ENCODE measurements at regions not wholly inside any gene's neighbourhood (a gene's known extent, or its start where the extent isn't known, plus 50 kb on each side); places are given as distances from the start of the nearest gene placed in this dataset.

DNA sequence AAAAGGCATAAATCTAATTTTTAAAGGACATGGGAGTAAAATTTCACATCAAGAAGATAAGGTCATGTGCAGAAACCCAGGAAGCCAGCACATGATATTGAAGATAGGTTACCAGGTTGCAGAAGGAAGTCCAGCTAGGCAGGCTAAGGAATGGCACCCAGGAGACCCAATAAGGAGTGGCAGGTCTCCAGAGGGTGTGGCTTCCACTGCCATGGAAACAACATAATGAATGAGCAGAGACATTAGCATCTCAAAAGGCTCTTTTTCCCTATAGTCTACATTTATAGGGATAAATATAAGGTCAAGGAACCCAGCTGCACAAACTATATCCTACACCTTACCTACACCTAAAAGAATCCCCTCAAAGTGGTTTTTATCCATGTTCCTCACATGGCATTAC is 275.9 kb downstream of the RPS29 start:
- no peak for DNase-seq (ENCODE audit: low read depth)
- H3K4me3 ChIP-seq (ENCODE audit: low read length): no peak overlapping the region
- TF ChIP-seq, protein P1, sequence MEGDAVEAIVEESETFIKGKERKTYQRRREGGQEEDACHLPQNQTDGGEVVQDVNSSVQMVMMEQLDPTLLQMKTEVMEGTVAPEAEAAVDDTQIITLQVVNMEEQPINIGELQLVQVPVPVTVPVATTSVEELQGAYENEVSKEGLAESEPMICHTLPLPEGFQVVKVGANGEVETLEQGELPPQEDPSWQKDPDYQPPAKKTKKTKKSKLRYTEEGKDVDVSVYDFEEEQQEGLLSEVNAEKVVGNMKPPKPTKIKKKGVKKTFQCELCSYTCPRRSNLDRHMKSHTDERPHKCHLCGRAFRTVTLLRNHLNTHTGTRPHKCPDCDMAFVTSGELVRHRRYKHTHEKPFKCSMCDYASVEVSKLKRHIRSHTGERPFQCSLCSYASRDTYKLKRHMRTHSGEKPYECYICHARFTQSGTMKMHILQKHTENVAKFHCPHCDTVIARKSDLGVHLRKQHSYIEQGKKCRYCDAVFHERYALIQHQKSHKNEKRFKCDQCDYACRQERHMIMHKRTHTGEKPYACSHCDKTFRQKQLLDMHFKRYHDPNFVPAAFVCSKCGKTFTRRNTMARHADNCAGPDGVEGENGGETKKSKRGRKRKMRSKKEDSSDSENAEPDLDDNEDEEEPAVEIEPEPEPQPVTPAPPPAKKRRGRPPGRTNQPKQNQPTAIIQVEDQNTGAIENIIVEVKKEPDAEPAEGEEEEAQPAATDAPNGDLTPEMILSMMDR (conservative IDR thresholded peaks at IDR 0.05; ENCODE audit: low read length): no peak

DNA sequence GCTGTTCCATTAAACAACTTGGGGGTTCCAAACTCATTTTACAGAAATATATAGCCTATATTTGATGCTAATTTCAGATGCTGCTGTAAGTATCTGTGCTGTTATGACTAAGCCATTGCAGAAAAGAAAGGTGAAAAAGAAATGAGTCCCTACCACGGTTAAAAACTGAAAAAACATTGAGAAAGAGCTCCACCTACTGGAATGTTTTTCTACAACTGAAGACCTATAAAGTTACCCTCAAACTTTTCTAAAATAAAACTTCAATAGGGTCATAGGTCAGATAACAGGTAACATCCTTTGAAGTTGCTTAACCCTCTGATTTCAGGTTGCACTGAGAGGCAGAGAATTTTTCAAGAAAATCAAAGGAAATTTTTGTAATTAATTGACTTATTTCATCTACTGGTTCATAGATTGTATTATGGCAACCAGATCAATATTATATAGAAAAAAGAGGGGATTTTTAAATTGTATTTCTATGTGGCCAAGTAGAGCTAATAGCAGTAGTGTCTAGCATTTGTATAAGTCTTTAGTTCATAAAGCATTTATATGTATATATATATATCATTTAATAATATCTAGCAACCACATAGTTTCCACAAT is 279.9 kb downstream of the RPS29 start:
- peak; percentile 1 for DNase-seq (ENCODE audit: low read depth)
- no peak overlapping the region for H3K4me3 ChIP-seq (ENCODE audit: low read length)
- TF ChIP-seq, protein P1 (conservative IDR thresholded peaks at IDR 0.05; ENCODE audit: low read length): peak; percentile 45

DNA sequence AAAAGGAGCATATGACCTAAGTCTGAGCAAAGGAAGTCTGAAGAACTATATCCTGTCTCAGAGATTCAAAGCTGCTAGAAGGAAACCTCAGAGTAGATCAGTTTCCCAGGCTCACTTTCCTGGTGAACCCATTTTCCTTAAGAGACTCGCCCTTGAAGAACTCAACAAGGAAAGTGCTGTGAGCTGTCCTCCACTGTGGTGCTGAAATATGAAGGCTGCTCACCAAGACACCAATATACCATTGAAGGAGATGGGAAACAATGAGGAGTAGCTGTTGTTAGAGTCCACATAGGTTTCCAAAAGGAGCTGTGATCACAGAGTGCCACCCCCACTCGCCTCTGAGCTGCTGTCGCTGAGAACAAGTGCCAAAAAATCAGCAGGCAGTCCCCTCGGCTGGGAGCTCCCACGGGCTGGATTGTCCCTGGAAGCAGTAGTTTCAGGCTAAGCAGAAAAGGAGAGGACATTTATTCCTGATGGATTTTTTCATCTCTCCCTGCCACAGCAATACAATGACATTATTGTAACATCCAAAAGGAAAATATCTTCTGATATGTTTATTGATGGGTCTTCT is 282.1 kb downstream of the RPS29 start:
- TF ChIP-seq, protein P1 (conservative IDR thresholded peaks at IDR 0.05; ENCODE audit: low read length): no peak
- DNase-seq (ENCODE audit: low read depth): peak; percentile 3
- H3K4me3 ChIP-seq (ENCODE audit: low read length): no peak overlapping the region

DNA sequence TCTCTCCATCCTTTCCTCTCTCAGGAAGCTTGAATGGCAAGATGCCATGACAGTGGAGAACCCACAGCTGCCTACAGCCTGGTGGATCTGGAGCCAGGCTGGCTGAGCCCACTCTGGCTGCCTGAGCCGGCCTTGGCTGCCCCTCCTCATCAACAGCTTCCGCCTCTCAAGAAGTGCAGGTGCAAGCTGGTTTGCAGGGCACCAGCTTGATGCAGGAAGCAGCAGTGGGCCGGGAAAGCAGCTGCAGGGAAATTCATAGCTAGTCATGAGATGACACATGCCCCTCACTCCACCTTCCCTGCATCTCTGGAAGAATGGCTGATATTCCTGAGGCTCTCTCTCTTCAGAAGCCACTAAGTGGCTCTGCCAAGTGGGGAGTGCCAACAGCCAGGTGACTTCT is 289.1 kb downstream of the RPS29 start:
- H3K4me3 ChIP-seq (ENCODE audit: low read length): no peak overlapping the region
- DNase-seq (ENCODE audit: low read depth): no peak
- TF ChIP-seq, protein P1 (conservative IDR thresholded peaks at IDR 0.05; ENCODE audit: low read length): no peak

DNA sequence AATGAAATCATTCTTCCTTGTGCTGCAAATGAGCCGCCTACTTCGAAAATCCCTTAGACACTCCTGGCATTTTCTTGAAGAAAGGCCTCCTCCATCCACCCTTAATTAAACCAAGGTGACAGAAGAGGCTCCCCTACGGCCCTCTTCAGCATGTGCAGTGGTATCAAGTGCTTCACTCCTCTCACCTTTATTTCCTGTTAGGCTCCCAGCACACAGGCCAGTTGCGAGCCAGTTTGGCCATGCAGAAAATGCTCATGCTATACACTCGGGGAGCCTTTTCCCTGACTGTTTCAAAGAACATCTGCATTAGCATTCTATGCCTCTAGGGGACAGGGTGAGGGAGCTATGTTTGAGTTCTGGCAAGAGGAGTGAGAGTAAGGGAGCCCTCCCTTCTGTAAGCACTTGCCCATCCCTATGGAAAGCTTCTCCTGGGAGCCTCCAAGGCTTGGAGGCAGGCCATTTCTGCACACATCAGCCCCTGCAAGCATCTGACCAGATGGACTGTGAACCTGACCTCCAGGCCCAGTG is 291.5 kb downstream of the RPS29 start:
- DNase-seq (ENCODE audit: low read depth): no peak
- no peak overlapping the region for H3K4me3 ChIP-seq (ENCODE audit: low read length)
- TF ChIP-seq, protein P1 (conservative IDR thresholded peaks at IDR 0.05; ENCODE audit: low read length): no peak

DNA sequence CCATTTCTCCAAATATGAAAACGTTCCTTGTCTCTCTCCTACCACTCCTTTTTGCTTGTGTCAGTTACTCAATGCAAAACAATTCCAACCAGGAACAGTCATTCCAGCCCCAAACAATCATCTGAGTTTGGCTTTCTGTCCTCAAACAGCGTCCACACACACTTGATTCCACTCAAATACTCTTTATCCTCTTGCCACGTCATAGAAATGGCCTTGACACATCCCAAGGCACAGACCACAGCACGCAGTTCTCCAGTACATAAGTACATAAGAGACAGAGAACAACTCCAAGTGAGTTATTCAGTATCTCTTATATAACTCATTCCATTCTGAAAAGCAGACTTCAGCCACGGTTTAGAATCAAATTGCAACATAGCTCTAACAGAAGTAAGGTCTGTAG is 299.2 kb downstream of the RPS29 start:
- no peak overlapping the region for H3K4me3 ChIP-seq (ENCODE audit: low read length)
- TF ChIP-seq, protein P1 (conservative IDR thresholded peaks at IDR 0.05; ENCODE audit: low read length): no peak
- DNase-seq (ENCODE audit: low read depth): no peak

Measured in AG10803 (cell line).